CD4-positive, alpha-beta T cell treated with Interleukin-12 subunit alpha and Interleukin-12 subunit beta, for 1 hour (primary cell): ENCODE measurements at regions not wholly inside any gene's neighbourhood (a gene's known extent, or its start where the extent isn't known, plus 50 kb on each side); places are given as distances from the start of the nearest gene placed in this dataset.

Experiments
- DNase-seq: peaks from one replicate; pipeline ENCODE4 v3.0.0-alpha.2; 2020

DNA sequence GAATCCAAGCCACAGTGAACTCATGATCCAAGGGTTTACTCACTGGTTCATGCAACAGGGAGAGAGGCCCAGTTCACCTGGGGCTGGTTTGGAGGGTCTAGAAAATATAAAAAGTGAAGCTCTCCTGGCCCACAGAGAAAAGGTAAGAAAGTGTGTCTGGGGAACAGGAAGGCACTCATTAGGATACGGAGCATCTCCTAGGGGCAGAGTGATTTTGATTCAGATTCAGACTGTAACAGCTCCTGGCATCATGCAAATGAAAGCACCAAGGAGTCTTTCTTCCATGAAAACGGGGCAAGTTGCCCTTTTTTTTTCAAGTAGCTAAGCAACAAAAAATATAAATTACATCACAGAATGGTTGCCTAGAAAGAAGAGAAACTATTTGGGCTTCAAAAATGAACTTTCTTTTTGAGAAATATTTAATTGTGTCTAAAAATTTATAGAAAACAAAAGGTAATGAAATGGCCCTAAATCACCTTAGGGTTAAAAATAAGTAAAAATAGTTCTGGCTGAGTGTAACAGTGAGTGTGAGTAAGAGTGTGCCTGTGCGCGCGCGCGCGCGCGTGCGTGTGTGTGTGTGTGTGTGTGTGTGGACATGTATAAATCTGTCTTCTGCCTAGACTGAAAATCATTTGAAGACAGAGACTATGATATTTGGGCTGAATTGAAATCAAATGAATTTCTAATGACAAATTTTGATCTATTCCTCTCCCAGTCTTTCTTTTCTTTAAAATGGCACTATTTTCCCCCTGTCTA is 177.8 kb upstream of the ZNF462 start:
- DNase-seq, result no peak

GRCh38 chr9:106689089-106689488 is 173.9 kb upstream of the ZNF462 start:
- DNase-seq, result no peak

DNA sequence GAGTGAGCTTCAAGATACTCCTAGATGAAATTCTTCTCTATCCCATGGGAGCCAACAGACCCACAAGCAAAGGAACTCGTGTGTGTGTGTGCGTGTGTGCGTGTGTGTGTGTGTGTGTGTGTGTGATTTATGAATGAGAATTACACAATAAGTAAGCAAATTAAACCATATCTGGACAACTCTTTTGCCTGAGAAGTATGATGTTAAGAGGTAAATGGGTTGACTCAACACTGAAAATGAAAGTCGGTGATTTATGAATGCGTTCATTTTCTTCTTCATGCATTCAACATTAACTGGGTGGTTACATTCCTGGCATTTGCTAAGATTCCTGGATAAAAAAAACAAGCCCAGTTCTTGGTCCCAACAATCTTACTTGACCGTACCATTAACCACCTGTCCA is 171.3 kb upstream of the ZNF462 start:
- no peak for DNase-seq

GRCh38 chr9:106693558-106693957 is 169.4 kb upstream of the ZNF462 start:
- DNase-seq, result no peak

DNA sequence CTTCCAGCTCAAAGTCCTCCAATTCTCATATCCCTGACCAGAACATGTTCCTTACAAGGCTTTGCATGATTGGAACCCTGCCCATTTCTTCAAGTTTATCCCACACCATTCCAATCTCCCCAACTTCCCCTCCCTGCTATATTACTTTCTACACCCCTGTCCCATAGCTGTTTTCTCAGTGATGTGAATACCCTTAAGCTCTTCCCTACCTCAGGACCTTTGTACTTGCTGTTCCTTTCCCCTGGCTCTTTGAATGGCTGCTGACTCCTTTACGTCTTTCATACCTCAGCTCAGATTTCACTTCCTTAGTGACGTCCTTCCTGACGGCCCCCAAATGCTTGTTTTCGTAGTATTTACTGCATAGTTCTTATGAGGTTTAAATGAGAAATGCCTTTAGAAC is 166.2 kb upstream of the ZNF462 start:
- DNase-seq, result no peak

DNA sequence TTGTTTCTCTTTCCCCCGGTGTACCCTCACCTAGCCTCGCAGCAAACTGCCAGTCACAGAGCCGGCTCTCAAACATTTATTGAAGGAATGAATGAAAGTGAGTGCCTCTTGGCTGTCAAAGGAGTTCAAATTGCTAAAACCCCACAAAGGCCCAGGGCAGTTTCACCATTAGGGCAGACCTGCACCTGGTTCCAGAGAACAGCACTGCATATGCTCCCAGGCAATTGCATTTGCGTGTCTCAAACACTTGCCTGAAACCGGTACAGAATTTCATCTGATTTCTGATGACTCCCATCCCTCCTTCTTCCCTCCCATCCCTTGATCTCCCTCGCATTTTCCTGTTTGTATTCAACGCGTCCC is 165.6 kb upstream of the ZNF462 start:
- no peak for DNase-seq

DNA sequence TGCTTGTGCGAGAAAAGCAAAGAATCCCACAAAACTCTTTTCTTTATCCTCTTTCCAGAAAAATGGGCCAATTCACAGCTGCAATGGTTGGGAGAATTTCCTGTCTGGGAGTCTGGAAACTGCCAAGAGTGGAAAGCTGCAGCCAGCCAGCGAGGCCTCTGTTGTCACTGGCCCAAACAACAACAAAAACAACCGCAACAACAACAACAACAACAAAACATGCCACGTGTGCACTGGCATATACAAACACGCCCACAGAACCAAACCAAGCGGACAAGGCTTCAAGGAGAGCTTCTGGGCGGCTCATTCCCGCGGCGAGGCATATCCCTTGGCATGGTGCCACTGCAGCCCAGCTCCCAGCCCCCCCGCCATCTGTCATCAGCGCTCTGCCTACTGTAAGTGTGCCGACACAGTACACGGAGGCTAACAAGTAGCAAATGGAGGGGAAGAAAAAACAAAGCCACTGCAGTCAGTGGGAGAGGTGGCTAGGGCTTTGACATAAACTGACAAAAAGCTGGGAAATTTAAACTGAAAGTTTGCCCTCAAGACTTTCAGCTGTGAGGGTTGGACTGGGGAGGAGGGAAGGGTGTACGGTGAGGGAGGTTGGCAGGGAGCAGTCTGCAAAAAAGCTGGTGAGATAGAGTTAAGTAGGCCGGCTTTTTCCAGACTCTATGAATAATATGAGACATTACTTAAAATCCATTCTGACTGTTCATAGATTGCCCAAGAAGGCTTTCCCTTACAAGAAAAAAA is 165.0 kb upstream of the ZNF462 start:
- no peak for DNase-seq

- no peak for DNase-seq
Measured at GRCh38 chr9:106700676-106701075, 162.3 kb upstream of the ZNF462 start.

GRCh38 chr9:106701611-106702010 is 161.4 kb upstream of the ZNF462 start:
- DNase-seq, result no peak

GRCh38 chr9:106704056-106704615 is 158.8 kb upstream of the ZNF462 start:
- DNase-seq, result no peak

GRCh38 chr9:106707291-106707690 is 155.7 kb upstream of the ZNF462 start:
- no peak for DNase-seq

GRCh38 chr9:106707738-106708474 is 155.1 kb upstream of the ZNF462 start:
- no peak for DNase-seq

- no peak for DNase-seq
Measured at GRCh38 chr9:106708475-106709146, 154.4 kb upstream of the ZNF462 start.

- no peak for DNase-seq
Measured at GRCh38 chr9:106712279-106712678, 150.7 kb upstream of the ZNF462 start.

GRCh38 chr9:106713206-106713605 is 149.8 kb upstream of the ZNF462 start:
- no peak for DNase-seq

- DNase-seq, result no peak
Measured at GRCh38 chr9:106716820-106717219, 146.1 kb upstream of the ZNF462 start.

DNA sequence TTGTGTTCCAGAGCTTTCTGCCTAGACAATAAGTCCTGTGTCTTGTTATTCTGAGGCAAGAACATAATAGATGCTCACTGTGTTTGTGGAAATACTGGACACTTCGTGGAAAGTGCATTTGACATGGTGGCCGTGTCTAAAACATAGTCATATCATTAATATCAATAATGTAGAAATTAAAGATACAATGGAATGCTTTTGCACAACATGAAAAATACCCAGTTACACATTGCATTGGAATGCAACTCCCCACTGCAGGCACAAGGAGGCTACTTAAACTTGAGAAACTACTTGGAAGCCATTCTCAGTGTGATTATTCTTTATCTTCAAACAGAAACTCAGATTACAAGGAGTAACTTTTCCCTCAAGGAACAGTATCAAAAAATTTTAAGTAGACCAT is 145.3 kb upstream of the ZNF462 start:
- no peak for DNase-seq

DNA sequence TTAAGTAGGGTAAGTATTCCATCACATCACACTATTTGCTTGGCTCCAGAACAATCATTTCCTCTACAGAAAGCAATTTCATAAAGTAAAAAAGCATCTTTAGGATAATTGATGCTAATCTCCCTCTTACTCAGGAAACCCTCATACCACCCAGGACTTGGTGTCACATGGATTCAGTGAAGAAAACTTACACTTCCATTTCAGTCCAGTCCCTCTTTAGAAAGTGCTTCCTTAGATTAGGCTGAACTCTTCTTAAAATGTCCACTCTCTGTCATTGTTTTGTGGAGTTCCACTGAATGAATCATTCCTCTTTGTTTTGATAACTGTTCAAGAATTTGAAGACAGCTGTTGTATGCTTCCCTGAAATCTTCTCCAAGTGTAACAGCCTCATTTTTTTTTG is 144.0 kb upstream of the ZNF462 start:
- DNase-seq, result no peak

DNA sequence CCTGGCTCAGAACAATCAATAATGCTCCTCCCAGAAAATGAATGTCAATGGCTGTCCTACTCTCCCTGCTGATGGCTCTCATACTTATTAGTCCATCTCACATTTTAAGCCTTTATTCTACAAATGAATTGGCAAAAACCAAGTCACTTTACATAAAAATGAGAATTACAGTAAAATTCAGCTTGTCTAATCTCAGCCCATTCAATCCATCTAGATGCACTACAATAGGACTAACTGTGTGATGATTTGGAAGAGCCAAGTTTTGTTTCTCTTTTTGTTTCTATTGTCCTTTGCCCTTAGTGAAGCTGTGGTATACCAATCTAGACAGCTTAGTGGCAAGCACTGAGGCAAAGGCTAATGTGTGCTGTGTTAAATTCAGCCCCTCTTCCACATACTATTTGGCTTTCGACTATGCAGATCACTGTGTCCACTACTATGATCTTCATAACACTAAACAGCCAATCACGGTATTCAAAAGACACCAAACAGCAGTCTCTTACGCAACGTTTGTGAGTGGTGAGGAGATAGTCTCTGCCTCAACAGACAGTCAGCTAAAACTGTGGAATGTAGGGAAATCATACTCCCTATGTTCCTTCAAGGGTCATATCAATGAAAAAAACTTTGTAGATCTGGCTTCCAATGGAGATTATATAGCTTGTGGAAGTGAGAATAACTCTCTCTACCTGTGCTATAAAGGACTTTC is 140.8 kb upstream of the ZNF462 start:
- DNase-seq, result no peak

DNA sequence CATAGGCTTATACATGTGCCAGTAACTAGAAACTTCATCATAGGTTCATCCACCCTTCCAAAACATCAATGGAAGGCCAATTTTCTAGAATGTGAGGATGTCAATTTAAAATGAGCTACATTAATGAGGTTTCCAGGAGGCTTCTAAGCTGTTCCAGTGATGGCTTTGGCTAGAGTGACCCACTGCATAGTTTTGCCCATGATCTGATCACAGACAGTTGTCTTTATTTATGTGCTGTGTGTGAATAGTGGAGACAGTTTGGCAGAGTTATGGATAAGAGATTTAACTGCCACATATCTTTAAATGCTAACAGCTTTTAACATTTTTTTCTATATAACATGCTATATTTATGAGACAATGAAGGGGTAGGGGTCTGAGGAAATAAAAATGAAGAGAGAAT is 139.0 kb upstream of the ZNF462 start:
- DNase-seq, result no peak

GRCh38 chr9:106724566-106724965 is 138.4 kb upstream of the ZNF462 start:
- no peak for DNase-seq

GRCh38 chr9:106726070-106726815 is 136.7 kb upstream of the ZNF462 start:
- DNase-seq, result no peak
